Activated naive CD4-positive, alpha-beta T cell treated with anti-CD3 and anti-CD28 coated beads, Interleukin-2, amount 50 U/mL, for 16 hours (primary cell): ENCODE measurements at regions not wholly inside any gene's neighbourhood (a gene's known extent, or its start where the extent isn't known, plus 50 kb on each side); places are given as distances from the start of the nearest gene placed in this dataset.

Experiments used
- DNase-seq: peaks from one replicate; pipeline ENCODE4 v3.0.0-alpha.2; 2020

DNA sequence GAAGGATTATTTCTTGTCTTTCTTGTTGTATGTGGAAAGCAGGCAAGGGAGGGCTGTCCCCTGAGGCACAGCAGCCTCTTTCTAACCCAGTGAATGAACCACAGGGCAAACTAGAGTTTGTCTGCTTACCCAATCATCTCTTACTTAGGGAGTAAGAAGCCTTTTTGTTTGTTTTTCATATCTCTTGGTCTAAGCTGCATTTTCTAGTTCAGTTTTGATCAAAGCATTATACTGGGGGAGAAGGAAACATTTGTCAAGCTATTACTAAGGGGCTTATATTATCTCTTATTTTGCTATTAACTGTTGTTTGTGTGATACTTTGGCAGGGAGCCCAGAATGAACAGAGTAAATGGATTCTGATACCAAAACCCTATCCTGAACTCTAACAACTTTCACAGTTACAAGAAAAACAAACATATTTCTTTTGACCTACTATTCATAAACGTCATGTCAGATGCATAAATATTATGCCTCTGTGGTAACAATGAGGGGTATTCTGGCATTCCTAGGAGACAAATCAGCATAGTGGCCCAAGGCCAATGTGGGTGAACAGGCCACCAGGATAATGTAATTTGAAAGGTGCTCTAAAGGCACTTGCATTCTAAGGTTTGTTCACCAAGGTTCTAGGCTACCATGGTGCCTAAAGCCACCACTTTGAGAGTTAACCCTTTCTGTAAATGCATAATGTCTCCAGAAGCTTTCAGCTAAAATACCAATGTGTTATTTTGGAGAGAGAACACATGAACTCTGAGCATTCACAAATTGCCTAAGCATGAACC, 271.6 kb upstream of the ZPLD1 start:
- no peak for DNase-seq

DNA sequence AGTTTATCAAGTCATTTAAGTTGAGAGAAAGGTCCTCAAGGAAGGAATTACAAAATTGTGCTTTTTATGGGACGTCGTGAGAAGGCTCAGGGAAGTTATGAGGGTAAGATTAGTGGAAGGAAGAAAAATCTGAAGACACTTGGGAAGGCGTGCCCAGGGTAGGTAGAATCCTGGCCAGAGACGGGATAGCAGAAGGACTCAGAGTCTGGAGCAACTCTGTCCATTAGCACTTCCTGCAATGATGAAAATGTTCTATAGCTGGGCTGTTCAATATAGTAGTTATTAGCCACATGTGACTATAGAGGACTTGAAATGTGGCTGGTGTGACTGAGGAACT, 271.0 kb upstream of the ZPLD1 start:
- no peak for DNase-seq

DNA sequence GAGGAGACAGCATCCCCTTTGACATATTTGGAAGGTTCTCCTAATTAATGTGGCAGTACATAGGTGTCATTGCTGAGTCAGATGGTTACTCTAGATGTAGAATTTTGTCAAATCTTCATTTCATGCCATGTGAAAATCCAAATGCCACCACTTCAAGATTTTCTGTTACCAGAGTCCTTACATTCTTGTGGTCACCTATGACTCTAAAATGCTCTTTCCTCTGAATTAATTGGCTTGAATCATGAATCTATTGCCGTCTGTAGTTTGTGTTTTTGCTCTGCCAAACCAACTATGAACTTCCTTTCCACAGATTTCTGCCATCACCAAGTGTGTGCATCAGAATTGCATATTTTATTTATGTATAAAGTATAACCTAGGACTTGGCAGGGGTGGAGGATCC, 269.4 kb upstream of the ZPLD1 start:
- DNase-seq, result no peak

DNA sequence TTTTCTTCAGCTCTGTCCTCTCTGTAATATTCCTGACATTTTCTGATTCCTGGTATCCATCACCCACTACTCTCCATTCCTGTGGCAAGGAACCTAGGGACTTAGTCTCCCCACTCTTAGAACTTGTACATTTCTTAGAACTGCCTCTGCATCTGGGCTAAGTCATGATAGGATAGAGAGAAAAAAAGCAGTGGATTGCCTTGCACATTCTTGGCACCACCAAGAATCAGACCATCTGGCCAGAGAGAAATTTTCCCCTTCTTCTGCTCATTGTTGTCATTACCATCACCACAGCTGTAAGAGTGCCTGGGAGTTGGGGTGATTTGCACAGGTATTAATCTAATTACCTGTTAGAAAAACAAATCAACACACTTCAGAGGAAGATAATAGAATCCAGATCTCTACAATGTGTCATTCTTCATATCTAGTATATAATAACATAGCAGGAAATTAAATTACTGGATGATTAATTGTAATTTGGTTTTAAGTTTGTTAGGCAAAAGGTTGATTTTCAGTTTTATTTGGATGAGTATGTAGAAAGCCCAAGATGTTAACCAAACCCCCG, 264.8 kb upstream of the ZPLD1 start:
- DNase-seq, result no peak

DNA sequence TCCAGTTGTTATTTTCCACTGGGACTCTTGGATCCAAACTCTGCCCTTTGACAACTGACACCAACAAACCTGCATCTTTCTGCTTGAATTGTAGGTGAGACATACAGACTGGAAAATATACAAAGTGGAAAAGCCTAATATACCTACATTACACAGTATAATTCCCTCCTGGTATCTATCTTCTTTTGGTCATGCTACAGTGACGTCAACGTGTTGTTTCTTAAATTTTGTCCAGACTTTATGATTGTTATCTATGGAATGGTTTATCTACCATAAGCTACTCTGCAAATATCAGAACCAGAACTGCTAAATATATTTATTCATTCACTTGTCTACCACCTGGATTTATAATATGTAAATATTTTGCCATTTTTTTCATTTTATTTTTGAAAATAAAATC, 264.3 kb upstream of the ZPLD1 start:
- DNase-seq, result no peak

DNA sequence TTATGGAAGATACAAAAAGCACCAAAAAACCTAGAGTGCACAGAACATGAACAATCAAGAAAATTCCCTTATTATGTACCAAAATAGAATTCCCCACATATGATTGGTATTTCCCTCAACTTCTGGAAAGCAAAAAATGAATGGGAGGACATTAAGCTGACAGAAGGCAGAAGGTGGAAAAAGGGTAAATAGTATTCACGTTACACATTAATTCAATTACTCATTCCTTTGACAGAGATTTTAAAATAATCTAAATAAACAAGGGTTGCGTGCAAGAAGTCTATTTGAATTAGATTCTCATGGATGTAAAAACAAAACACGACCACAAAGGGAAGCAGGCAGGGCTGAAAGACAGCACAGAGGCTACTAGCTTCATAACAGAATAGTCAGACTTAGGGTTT, 260.5 kb upstream of the ZPLD1 start:
- DNase-seq, result no peak

DNA sequence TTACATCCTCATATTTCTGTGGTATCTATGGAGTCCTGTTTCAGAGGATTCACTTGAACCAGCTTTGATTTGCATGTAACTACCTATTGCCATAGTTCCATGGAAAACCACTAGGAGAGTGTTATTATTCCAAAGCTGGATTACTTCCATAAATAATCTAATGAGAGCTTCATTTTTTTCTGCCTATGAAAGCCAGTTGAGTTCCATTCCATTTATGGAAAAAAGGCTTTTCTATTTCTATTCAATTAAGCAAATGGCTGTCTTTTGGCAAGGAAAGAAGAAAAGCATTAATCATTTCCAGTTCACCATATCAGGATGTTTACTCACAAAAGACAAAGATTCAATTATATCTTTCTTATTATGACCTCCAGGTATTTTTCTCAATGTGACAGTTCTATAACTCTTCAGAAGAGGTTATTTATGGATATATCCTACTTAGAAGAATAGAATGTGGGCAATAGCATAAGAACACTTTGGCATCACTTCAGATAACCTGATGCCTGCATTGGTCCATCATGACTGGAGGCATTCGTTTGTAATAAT, 259.9 kb upstream of the ZPLD1 start:
- no peak for DNase-seq

DNA sequence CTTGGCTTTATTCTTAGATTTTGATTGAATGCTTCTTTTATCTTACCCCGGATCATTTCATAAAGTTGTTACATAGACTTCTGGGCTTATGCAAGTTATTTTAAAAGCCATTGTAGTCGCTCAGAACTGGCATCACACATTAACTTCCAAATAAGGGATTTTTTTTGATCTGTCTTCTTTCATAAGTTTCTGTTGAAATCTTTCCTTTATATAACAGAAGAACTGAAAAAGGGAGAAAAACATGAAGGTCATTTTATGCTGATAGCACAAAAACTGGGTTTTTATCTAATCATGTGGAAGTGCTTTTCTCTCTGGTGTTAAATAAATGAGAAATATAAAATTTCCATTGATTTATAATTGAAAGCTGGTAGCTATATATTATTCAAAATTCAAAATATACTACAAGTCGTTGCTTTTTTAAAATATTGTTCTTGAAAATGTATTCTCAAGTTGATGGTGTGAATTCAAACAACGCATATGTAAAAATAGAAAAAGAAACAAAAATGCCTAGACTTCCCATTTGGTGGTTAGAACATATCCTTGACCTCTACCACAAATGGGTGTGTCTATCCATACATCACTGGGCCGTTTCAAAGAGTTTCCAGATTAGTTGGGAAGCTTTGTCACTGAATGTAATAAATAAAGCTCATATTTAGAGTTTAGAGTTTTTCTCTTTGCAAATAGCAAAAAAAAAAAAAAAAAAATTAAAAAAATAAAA, 258.3 kb upstream of the ZPLD1 start:
- DNase-seq, result no peak

DNA sequence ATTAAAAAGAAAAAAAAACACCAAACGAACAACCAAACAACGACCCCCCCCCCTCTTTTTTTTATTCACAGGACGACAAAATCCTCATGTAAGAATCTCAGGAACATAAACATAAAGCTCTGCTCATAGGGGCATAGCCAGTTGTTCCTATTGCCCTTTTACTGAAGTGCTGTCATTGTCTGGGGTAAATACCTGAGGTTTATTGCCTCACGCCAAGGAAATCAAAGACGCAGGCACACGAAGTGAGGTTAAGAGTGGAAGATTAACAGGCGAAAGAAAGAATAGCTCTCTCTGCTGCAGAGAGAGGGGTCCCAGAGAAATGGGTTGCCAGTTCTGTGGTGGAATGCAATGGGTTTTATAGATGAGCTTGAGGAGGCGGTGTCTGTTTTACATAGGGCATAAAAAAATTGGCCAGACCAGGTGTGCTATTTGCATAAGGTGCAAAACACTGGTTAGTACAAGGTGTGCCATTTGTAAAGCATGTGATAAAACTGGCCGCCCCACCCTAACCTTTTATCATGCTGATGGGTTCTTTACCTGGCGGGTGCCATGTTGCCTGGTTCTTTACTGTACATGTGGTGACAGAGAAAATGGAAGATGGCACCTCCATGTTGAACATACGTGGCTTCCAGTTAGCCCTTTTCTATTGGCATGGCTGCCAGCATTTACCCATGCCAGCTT, 257.6 kb upstream of the ZPLD1 start:
- DNase-seq, result no peak

DNA sequence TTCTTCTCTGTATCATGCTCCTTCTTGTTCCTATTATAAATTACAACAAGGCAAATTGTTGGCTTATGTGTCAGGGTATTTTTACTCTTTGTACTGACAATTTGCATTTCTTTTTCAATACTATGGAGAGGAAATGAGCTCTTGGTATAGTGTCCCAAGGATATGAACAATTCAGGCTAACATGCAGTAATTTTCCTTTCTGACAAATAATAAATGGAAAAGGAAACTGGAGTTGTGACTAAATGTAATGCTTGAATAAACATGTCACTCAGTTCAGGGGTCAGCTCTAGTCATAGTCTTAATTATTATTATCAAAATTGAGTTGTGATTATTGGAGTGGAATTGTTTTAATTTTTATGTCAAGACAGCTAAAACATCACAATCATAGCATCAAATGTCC, 256.0 kb upstream of the ZPLD1 start:
- DNase-seq, result no peak

DNA sequence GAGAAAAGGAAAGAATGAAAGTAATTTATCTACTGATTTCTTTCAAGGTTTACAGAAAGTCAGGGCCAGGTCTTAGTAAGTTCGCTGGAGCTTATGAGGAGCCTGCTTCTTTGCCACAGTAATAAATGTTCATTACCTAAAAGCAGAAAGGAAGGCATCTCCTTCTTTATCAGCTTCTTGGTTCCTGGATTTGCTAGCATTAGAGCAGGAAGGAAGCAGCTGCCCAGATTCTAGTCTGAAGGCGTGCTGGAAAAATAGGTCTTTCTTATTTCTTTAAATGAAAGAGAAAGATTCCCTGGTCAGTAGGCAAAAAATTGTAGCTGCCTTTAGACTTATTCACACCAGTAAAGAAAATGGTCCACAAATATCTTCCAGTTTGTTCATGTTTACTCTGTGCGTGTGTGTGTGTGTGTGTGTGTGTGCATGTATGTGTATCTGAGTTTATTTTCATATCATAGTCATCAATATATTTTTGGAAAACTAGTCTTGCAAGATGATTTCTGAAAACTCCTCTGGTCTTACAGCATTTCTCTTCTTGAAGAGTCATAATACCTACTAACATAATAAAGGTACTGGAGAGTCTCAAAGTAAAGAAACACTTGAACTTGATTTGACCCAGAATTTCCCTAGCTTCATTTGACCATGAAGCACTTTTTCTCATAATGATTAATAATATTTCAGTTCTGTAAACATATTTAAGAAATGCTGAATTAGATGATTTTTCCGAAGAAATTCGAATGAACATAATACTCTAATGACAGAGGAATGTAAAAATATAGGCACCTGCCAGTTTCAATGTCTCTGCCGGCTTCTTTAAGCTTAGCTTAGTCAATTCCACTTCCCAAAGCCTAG, 255.3 kb upstream of the ZPLD1 start:
- DNase-seq, result no peak

DNA sequence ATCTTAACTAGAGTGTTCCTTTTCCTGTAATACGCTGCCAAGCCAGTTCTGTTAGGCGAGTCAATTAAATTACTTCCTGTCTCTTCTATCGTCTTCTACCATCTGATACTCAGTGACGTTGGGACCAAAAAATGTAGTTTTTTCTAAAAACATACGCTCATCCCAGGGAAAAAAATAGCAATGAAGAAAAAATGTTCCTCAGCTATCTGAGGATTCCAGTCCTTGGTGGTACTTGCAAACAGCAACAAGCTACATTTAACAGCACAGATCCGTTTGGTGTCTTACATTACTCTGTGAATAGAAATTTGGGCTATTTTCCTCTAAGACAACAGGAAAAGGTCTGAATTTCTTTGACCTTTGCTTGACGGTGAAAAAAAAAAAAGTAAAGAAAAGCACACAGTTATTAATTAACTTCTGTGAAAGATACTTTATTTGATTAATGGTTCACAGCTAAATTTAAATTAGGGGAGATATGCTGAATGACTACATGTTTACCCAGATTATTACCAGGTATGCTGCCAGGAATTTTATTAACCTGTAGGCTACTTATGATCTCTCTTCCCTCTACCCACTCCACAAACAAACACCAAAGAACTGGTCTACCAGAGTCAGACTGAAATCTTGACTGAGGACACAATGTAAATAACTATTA, 254.4 kb upstream of the ZPLD1 start:
- no peak for DNase-seq

DNA sequence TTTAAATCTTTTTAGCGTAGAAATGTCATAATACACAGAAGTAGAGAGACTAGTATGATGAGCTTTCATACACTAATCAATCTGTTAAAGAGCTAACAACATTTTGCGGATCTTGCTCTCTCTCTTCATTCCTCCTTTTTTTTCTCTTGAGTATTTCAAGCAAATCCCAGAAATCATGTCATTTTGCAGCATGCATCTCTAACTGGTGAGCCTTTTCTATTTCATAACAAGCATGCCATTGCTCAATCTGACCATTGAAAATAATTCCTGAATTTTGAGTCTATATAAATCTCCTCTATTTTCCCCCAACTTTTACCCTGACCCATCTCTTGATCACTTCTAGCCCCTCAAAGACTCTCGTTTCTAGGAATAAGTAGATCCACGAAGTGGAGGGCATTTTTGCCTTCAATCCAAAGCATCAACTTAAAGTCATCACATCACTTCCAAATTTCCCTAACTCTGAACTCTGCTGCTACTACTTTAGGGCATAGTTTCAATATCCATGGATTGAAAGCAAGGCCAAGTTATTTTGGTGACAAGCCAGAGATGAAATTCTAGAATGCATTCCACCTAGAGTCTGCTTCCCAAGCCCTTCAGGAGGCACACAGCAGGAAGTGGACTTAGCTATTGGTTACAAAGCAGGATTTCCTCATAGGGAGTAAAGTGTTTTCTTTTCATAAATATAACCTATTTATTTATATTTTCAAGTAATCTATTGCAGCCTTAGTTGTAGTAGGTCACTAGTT, 253.5 kb upstream of the ZPLD1 start:
- no peak for DNase-seq

DNA sequence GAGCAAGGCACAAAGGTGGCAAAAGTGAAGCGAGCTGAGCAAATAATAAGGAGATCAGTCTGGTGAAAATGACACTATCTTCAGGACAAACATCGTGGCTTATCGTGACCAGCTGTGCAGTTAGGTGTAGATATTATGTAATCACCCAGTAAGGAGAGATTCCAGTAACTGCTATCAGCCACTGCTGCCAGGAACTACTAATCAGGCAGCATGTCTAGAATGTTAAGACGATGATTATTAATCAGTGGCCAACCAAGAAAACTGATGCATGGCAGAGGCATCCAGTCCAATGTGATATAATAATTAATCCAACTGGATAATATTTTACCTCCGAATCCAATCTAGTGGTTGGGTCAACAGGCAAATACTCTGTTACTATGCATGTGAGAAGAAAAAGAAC, 252.7 kb upstream of the ZPLD1 start:
- no peak for DNase-seq

DNA sequence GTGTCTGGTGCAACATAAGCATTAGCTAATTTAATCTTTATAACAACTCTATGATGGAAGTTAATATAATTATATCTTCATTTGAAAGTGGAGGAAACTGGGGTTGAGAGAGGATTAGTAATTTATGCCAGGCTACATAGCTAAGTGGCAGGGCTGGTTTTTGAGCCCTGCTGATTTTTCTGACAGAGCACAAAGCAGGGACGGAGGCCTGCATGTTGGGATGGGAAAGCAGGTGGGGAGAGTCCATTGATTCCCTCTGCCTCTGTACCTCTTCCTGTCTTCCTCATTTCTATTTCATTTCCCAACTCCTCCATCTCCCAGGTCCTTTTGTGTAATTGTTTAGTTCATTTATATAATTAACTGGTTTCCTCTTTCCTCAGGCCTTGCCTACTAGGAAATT, 251.6 kb upstream of the ZPLD1 start:
- DNase-seq, result no peak

DNA sequence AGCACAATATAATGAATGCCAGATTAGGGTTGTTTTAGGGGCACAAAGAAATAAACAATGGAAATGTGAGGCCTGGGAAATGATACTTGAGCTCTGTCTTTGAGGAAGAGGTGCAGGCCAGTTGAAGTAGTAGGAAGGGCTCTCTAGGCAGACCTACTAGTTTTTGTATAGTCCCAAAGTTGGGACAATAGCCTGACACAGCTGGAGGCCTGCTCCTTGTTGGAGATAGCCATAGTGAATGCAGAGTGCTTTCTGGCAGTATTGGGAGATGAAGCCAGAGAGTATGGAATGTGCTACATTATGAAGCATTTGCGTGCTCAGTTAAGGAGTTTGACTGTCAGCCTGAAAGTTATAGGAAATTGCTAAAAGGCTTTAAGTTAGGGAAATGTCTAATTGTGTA, 251.2 kb upstream of the ZPLD1 start:
- DNase-seq, result no peak

DNA sequence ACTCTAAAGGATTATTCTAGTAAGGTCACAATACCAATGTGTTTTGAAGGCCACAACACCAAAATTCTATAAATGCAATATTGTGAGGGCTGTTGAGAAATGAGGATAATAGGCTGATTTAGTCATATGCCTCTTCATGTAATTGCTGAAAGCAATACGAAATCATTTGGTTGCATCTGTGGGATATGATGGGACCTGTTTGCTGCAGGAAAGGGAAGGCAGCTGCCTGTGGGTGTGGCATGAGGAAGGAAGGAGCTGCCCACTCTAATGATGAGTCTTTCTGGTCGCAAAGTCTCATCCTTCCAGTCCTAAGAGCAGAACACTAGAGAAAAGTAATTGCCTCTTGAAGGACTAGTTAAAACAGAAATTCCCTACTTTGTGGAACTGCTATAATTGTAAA, 245.3 kb upstream of the ZPLD1 start:
- no peak for DNase-seq

DNA sequence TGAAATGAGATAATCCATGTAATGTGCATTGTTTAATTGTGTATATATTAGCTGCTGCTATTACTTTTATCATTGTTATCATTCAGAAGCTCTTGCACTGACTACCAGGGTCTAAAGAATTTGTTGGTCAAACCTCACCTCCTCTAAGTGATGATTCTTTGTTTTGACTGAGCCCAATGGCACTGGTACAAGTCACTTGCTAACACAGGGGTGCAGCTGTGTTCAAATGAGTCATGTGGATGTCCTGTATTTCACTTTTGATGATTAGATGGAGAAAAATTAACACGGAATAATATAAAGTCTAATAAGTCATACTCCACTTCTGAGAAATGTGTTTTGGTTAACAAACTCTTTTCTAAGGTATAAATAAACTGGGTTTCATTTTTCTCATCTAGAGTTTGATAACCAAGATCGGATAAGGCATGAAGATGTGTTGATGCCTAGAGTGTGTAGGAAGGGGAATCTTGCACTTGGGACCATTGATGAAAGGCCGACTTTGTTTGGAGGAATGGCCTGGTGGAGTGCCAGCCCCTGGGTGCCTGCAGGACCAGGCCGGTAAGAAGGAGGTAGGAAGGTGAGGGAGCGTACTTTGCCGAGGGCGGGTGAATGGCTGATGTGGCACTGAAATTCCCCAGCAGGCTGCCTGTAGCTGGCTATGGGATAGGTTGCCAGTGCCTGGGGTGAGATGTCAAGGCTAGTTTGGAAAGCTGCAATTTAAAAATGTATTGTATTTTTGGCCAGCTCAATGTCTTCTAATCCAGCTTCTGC, 244.7 kb upstream of the ZPLD1 start:
- DNase-seq, result no peak

DNA sequence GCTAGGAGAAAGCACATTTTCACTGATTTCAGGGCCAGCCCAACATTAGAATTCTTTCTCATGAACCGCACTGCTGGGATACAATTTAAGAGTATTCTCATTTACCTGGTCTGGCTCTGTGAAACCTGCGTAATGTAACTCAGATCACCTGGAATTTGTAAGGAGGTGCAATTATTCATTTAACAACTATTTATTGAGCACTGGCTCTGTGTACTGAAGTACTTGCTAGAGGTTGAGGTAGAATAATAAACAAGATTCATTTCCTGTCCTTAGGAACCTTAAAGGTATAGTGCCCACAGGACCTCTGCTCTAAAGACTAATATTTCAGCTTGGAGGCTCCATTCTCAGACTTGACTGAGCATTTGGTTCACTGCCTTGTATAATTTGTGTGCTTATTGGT, 242.2 kb upstream of the ZPLD1 start:
- no peak for DNase-seq

DNA sequence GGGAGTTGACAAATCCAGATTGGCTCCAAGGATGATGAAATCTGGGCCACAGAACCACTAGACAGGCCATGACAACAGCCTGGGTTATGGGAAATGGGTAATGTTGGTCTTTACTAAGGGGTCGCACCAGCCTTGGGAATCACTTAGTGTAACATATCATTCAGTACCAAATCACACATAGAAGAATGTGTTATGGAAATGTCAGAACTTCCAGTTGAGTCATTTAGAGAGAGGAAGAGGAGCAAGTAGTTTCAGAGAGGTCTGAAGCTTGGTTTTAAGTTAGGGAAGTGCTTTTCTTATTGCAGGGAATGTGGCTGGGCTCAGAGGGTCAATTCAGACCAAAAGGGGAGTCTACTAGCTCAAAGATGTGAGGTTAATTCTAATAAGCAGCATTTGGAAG, 241.6 kb upstream of the ZPLD1 start:
- no peak for DNase-seq

DNA sequence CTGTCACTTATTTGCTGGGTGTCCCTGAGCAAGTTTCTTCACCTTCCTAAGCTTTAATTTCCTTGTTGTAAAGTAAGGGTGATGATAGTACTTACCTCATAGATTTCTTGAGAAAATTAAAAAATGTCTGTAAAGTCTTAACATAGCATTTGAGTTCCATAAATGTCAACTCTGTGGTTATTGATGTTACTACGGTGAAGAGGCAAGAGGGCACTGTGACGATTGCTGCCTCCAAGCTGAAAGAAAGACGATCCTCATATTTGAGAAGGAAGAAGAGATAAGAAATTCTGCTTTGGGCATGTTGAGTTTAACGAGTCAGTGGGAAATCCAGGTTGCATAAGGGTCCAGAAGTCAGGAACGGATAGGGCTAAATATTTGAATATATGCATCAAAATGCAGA, 240.8 kb upstream of the ZPLD1 start:
- DNase-seq, result no peak
